SKM-1 (cell line): ENCODE measurements at regions not wholly inside any gene's neighbourhood (a gene's known extent, or its start where the extent isn't known, plus 50 kb on each side); places are given as distances from the start of the nearest gene placed in this dataset.

Experiments used
- DNase-seq: peaks from one replicate; lab custom pipeline; 2025; ENCODE audit not compliant: unreplicated experiment; lab: John Stamatoyannopoulos, UW

DNA sequence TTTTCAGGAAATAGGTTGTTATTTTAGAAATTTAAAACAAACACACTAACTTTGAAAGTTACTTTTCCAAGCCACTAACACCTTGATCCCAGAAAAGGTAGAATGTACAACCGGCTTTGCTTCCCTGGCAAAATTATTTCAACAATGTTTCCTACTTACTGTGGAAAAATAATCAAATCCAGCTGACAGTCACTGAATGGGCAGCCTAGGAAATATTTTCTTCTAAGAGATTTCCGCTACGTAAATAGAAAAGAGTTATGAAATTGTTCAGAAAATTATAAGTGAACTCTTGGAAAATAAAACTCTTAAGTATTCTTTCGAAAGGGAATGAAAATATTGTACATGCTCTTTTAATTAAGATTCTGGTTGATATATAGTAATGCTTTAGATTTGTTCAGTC, 195.7 kb downstream of the GASK1B start:
- no peak for DNase-seq

DNA sequence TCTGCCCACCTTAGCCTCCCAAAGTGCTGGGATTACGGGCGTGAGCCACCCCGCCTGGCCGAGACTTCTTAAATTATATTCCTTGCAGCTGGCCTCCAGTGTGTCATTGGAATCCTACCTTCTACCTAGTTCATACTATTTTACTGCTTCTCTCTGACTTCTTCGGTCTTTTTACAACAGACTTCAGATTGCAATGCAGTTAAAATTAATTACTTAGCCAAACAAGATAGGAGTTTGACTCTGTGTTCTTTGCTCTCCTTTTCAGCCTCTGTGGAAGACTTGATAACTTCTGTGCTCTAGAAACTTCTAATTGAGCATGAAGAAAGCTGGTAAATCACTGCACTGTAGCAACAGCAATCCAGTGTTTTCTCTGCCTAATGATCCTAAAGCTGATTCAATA, 199.5 kb downstream of the GASK1B start:
- no peak for DNase-seq

GRCh38 chr4:157964463-157964862, 208.4 kb downstream of the GASK1B start:
- DNase-seq, result no peak

GRCh38 chr4:157961229-157961990, 211.4 kb downstream of the GASK1B start:
- DNase-seq, result no peak

- no peak for DNase-seq
Measured at GRCh38 chr4:157957905-157958304, 214.9 kb downstream of the GASK1B start.

- no peak for DNase-seq
Measured at GRCh38 chr4:157942017-157942416, 230.8 kb downstream of the GASK1B start.

GRCh38 chr4:157934151-157934550, 238.7 kb downstream of the GASK1B start:
- DNase-seq, result no peak

DNA sequence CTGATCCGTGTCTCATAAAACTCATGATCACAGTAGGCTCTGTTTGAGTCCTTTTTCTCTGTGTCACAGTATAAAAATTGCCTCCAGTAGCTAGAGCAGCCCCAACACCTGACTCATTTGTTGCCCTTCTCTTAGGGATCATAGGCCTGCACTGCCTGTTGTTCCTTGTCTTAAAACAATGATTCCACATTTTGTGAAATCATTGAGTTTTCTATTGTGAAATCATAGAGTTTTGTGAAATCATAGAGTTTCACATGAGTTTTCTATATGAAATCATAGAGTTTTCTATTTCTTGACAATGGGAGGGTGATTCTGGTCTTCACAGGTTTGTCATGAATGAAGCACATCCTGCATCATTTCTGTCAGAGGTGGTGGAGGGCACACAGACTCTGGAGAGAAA, 239.9 kb downstream of the GASK1B start:
- DNase-seq, result no peak

- no peak for DNase-seq
Measured at GRCh38 chr4:157929486-157929885, 243.3 kb downstream of the GASK1B start.

GRCh38 chr4:157918036-157918832, 254.6 kb downstream of the GASK1B start:
- DNase-seq, result no peak

DNA sequence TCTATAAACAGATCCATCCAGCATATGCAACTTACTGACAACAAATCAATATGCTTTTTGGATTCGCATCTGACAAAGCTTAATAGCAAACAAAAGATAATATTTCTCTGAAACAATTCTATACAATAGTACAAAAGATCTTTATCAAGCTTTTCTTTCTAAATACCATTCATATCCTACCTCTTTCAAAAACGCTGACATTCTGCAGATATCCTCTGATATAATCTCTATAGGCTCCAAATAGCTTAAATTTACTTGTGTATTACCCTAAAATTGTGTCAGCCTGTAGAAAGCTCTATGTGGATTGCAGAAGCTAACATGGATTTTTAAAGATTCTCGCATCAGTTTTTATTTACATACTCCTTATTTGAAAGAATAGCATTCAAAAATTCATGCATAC, 260.6 kb downstream of the GASK1B start:
- DNase-seq, result no peak

DNA sequence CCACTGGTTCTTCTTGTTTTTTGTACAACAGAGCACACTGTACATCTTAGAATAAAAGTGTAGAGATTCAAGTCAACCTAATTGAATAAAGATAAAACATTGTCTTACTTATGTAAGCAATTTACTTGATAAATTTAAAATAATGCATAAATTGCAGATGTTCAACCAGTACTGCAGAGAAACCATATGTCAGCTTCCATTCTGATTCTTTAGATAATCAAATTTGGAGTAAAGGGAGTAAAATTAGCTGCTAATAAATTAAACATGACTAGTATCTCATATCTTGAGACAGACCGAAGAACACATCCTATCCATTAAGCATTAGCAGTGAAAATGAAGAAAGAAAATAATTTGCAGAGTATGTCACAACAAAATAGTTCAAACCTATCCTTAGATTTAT, 261.2 kb downstream of the GASK1B start:
- no peak for DNase-seq

GRCh38 chr4:157908691-157909090, 264.1 kb downstream of the GASK1B start:
- DNase-seq, result no peak

GRCh38 chr4:157908031-157908430, 264.8 kb downstream of the GASK1B start:
- no peak for DNase-seq

- DNase-seq, result no peak
Measured at GRCh38 chr4:157907226-157907946, 265.4 kb downstream of the GASK1B start.

GRCh38 chr4:157898836-157899605, 273.8 kb downstream of the GASK1B start:
- no peak for DNase-seq

GRCh38 chr4:157897855-157898370, 274.9 kb downstream of the GASK1B start:
- DNase-seq, result no peak

- no peak for DNase-seq
Measured at GRCh38 chr4:157896726-157897125, 276.1 kb downstream of the GASK1B start.

DNA sequence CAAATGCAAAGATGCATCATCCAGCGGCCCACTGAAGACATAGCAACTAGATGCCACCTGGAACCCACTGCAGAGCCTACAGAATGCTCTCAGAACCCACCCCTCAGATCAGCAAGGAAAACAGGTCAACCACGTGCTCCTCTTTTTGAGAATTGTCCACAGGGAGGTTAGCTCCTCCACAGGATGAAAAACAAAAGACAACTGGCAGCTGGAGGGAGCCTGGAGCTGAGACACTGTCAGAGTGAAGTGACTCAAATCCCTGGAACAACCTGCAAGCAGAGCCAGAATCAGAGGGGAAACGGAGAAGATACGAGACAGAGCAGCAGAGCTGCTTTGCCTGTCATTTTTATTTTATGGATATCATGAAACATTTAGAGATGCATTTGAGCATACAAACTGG, 277.6 kb downstream of the GASK1B start:
- DNase-seq, result no peak

- DNase-seq, result no peak
Measured at GRCh38 chr4:157889788-157890187, 283.0 kb downstream of the GASK1B start.

GRCh38 chr4:157888281-157888680, 284.5 kb downstream of the GASK1B start:
- no peak for DNase-seq
